ENCODE measurements at regions not wholly inside any gene's neighbourhood (a gene's known extent, or its start where the extent isn't known, plus 50 kb on each side); places are given as distances from the start of the nearest gene placed in this dataset.
A peak's percentile ranks its signal among the peaks of the same experiment; 100 is the strongest.

GRCh38 chr3:101945980-101946379 lies 96.7 kb downstream of the NFKBIZ start (continued):
- peak in 1 of 2 experiments; percentile 31; a peak in 1 of 4 replicates for TF ChIP-seq IKZF2 (IDR thresholded peaks at IDR 0.05)

- ChIA-PET SMC1A (ENCODE audit: uncharacterized antibody, unreplicated experiment) (interaction anchor here (1.1 to 2.4 kb wide), 3 partner anchors 11 to 49 kb away, joined by 4 to 22 read pairs (median 7); no protein-coding TSS in a partner anchor), CTCF (no interaction called here), POLR2A (no interaction called here), RAD21 (ENCODE audit: unreplicated experiment) (interaction anchor here (1.0 to 1.5 kb wide), 3 partner anchors 111 to 128 kb away, joined by 3 to 6 read pairs (median 4); no protein-coding TSS in a partner anchor)
- Histone ChIP-seq H3K9me3 (replicated peaks; ENCODE audit: control insufficient read depth, insufficient read depth, low read length) (peaks cover 2% of the 10 kb centered on the region), H3K27me3 (replicated peaks in 1 of 2; ENCODE audit: control insufficient read depth in 2 of 2, insufficient read depth in 2 of 2, low read length in 1 of 2) (no peaks in the 10 kb centered on the region), H3K4me1 (ENCODE audit: control insufficient read depth, insufficient read depth, low read length) (peaks cover 6% of the 10 kb centered on the region), H4K20me1 (ENCODE audit: control insufficient read depth, insufficient read depth) (no peaks in the 10 kb centered on the region), H3K4me3 (no peak overlapping the region), H3K27ac (ENCODE audit: control insufficient read depth, insufficient read depth) (no peak overlapping the region), H3K36me3 (ENCODE audit: control insufficient read depth in 2 of 2, insufficient read depth in 2 of 2, low read length in 1 of 2) (no peaks in the 10 kb centered on the region), H3K9ac (ENCODE audit: control insufficient read depth, insufficient read depth, low read length) (no peak overlapping the region), H2AFZ (ENCODE audit: control insufficient read depth, low read depth, low read length) (no peak overlapping the region), H3K79me2 (ENCODE audit: control insufficient read depth, insufficient read depth, low read length) (no peaks in the 10 kb centered on the region), H3K4me2 (ENCODE audit: control insufficient read depth, insufficient read depth) (no peak overlapping the region)
- DNase-seq (ENCODE audit: low read depth, low spot score) (no peak), FAIRE-seq (no peak), ATAC-seq (no peak)
- in situ Hi-C loops (cut with MboI): no loop called here
- intact Hi-C loops (cut with micrococcal nuclease; ENCODE audit: unreplicated experiment): loop anchor here (1.0 to 10.0 kb wide), 2 partner anchors 41 to 222 kb away; partner anchors contain the start of gene CEP97
- 85% methylated on average over 3 of the region's 3 CpGs for WGBS (ENCODE audit: insufficient coverage, insufficient replicate concordance, low lambda C conversion rate, missing lambda C conversion rate)
- TF ChIP-seq STAT3 (IDR thresholded peaks at IDR 0.05; ENCODE audit: low read depth, low read length) (no peak), YBX1 (IDR thresholded peaks at IDR 0.05) (no peak), SREBF1 (IDR thresholded peaks at IDR 0.05; ENCODE audit: low read length) (no peak), ZNF687 (IDR thresholded peaks at IDR 0.05) (no peak), ASH2L (IDR thresholded peaks at IDR 0.05; ENCODE audit: borderline replicate concordance, low read depth) (no peak), NFYA (IDR thresholded peaks at IDR 0.05; ENCODE audit: borderline replicate concordance, low read depth, low read length) (no peak), USF1 (IDR thresholded peaks at IDR 0.05; ENCODE audit: borderline replicate concordance, extremely low read length, insufficient read depth, low read depth, low read length) (no peak), SIN3A (IDR thresholded peaks at IDR 0.05; ENCODE audit: low read depth, low read length) (no peak), SUZ12 (IDR thresholded peaks at IDR 0.05; ENCODE audit: unreplicated experiment) (no peak), CHD1 (IDR thresholded peaks at IDR 0.05; ENCODE audit: low read depth, low read length) (no peak), HDGF (IDR thresholded peaks at IDR 0.05) (no peak), CBFB (IDR thresholded peaks at IDR 0.05; ENCODE audit: low read depth) (no peak), RCOR1 (conservative IDR thresholded peaks at IDR 0.05; ENCODE audit: low read depth, low read length) (no peak), SRF (IDR thresholded peaks at IDR 0.05; ENCODE audit: low read depth in 2 of 2, low read length in 2 of 2) (no peak), ZNF207 (IDR thresholded peaks at IDR 0.05; ENCODE audit: borderline replicate concordance) (no peak)
- BruUV-seq (replicated peaks): no TSS peak
These were observed 97.6 kb downstream of the NFKBIZ start for GRCh38 chr3:101946906-101947305.
